K562 (cell line): ENCODE measurements at regions not wholly inside any gene's neighbourhood (a gene's known extent, or its start where the extent isn't known, plus 50 kb on each side); places are given as distances from the start of the nearest gene placed in this dataset.

Source experiments
- ATAC-seq: fragments of 200-7000 bp; cut with Tn5 transposase; 3 replicates; pipeline ENCODE4 v1.9.1; 2020; ENCODE audit warnings: moderate library complexity
- BruUV-seq: library from RNA; stranded (reverse); fragments of 400-500 nt; replicated peaks from 2 replicates; lab custom pipeline; 2021; lab: Mats Ljungman, UMichigan
- CTCF ChIA-PET: fragments of 300-600 bp; formaldehyde crosslinking; extraction: SDS; loops from one replicate; lab custom pipeline; 2021; ENCODE audit warnings: low intra/inter-chr PET ratio; lab: Yijun Ruan, JAX
- POLR2A ChIA-PET: fragments of 300-600, 350-650 bp; sonication (Branson Sonifier 250); formaldehyde crosslinking; extraction: SDS; loops from one replicate; lab custom pipeline; 2021; ENCODE audit warnings: antibody characterized with exemption, inconsistent platforms; lab: Yijun Ruan, JAX
- DNase-seq, 4 experiments: peaks; one replicate each; pipeline versions ENCODE4 v3.0.0 to v3.0.0-alpha.2; 2011 to 2018; ENCODE audit warnings: low spot score in 3 of 4, mixed read lengths in 3 of 4; ENCODE audit errors: extremely low read depth in 1 of 4
- FAIRE-seq: peaks from 2 replicates; lab custom pipeline; 2011; peaks lifted over from hg19 to GRCh38; lab: Jason Lieb, UNC
- H2AFZ ChIP-seq: 2 replicates; pipeline ENCODE4 v1.6.0; 2011; ENCODE audit warnings: low read depth, low read length, control low read depth, inconsistent platforms
- H3K27ac ChIP-seq: fragments of 200-600 bp; 3 replicates; pipeline ENCODE4 v1.8.0; 2011; ENCODE audit warnings: low read depth, mild to moderate bottlenecking, control low read depth, inconsistent platforms, low read length, moderate library complexity, mixed read lengths; ENCODE audit errors: extremely low read depth
- H3K27me3 ChIP-seq, 2 experiments: fragments of 300-600 bp in 1 of 2; 2 replicates in 1 of 2; 3 replicates in 1 of 2; pipeline versions ENCODE4 v1.6.0 to v1.8.0; 2011; ENCODE audit warnings: inconsistent platforms in 2 of 2, low read length in 2 of 2, mild to moderate bottlenecking in 1 of 2, mixed read lengths in 1 of 2, moderate library complexity in 1 of 2; ENCODE audit not compliant: control insufficient read depth in 2 of 2, insufficient read depth in 2 of 2
- H3K36me3 ChIP-seq: fragments of 300-600 bp; 3 replicates; pipeline ENCODE4 v1.8.0; 2011; ENCODE audit warnings: mild to moderate bottlenecking, low read length, inconsistent platforms; ENCODE audit not compliant: control insufficient read depth, insufficient read depth
- H3K4me1 ChIP-seq, 2 experiments: fragments of 200-600 bp in 1 of 2; replicated peaks in 1 of 2; 2 replicates in 1 of 2; 3 replicates in 1 of 2; pipeline versions ENCODE4 v1.5.1 to v1.8.0; 2011; ENCODE audit warnings: inconsistent platforms in 2 of 2, low read length in 2 of 2, mild to moderate bottlenecking in 1 of 2, mixed read lengths in 1 of 2, moderate library complexity in 1 of 2; ENCODE audit not compliant: control insufficient read depth in 2 of 2, insufficient read depth in 2 of 2
- H3K4me2 ChIP-seq: 2 replicates; pipeline ENCODE4 v1.6.1; 2011; ENCODE audit warnings: low read length, control low read depth, inconsistent platforms, mixed read lengths; ENCODE audit not compliant: insufficient read depth
- H3K4me3 ChIP-seq: fragments of 200-600 bp; sonication (generic), shearing (Covaris generic); 2 replicates; pipeline ENCODE4 v1.5.1; 2016; ENCODE audit warnings: control low read depth, inconsistent platforms
- H3K79me2 ChIP-seq: fragments of 200-600 bp; 3 replicates; pipeline ENCODE4 v1.8.0; 2011; ENCODE audit warnings: low read length, inconsistent platforms; ENCODE audit not compliant: control insufficient read depth, insufficient read depth
- H3K9ac ChIP-seq, 2 experiments: 2 replicates each; pipeline versions ENCODE4 v1.6.0 to v1.6.1; 2011; ENCODE audit warnings: low read depth in 2 of 2, low read length in 2 of 2, control low read depth in 1 of 2, inconsistent platforms in 1 of 2, mild to moderate bottlenecking in 1 of 2, mixed read lengths in 1 of 2; ENCODE audit not compliant: insufficient read depth in 1 of 2
- H3K9me1 ChIP-seq: one replicate; pipeline ENCODE4 v1.6.0; 2011; ENCODE audit warnings: inconsistent platforms, mild to moderate bottlenecking, low read length, moderate library complexity; ENCODE audit not compliant: control insufficient read depth, insufficient read depth
- H3K9me3 ChIP-seq: replicated peaks from 2 replicates; pipeline ENCODE4 v1.5.1; 2011; ENCODE audit warnings: low read depth, low read length, inconsistent platforms; ENCODE audit not compliant: control insufficient read depth, insufficient read depth
- H4K20me1 ChIP-seq: replicated peaks from 2 replicates; pipeline ENCODE4 v1.6.1; 2011; ENCODE audit warnings: low read length, inconsistent platforms, mixed read lengths; ENCODE audit not compliant: control insufficient read depth, insufficient read depth
- ATF3 ChIP-seq, 2 experiments: fragments of 450-650 bp in 1 of 2; sonication (generic) in 1 of 2; formaldehyde crosslinking in 1 of 2; IDR thresholded peaks in 1 of 2; conservative IDR thresholded peaks in 1 of 2; 2 replicates each; pipeline versions ENCODE4 v1.6.1 to v1.8.1; 2016 to 2023; ENCODE audit warnings: mild to moderate bottlenecking in 2 of 2, moderate library complexity in 2 of 2, inconsistent platforms in 1 of 2, missing genetic modification reagents in 1 of 2
- E2F4 ChIP-seq: sonication (generic); formaldehyde crosslinking; IDR thresholded peaks from 2 replicates; pipeline ENCODE4 v1.8.0; 2022; ENCODE audit warnings: mild to moderate bottlenecking, low read depth, missing genetic modification reagents
- FOXO4 ChIP-seq: fragments of 450-650 bp; formaldehyde crosslinking; IDR thresholded peaks from 2 replicates; pipeline ENCODE4 v1.4.0; 2020; ENCODE audit warnings: mild to moderate bottlenecking, moderate library complexity
- NKRF ChIP-seq: fragments of 450-650 bp; IDR thresholded peaks from 2 replicates; pipeline ENCODE4 v1.6.1; 2016; ENCODE audit warnings: borderline replicate concordance
- RERE ChIP-seq: sonication (generic); formaldehyde crosslinking; IDR thresholded peaks from 2 replicates; pipeline ENCODE4 v1.8.0; 2023; ENCODE audit warnings: missing genetic modification reagents, mild to moderate bottlenecking, borderline replicate concordance
- TFAP4 ChIP-seq: sonication (generic); formaldehyde crosslinking; IDR thresholded peaks from 2 replicates; pipeline ENCODE4 v1.8.0; 2022; ENCODE audit warnings: missing genetic modification reagents, mild to moderate bottlenecking, moderate library complexity, borderline replicate concordance
- ZNF347 ChIP-seq: fragments of 450-650 bp; formaldehyde crosslinking; IDR thresholded peaks from 2 replicates; pipeline ENCODE4 v1.4.0; 2020; ENCODE audit warnings: low read depth, mild to moderate bottlenecking, moderate library complexity
- ZNF586 ChIP-seq: fragments of 450-650 bp; formaldehyde crosslinking; conservative IDR thresholded peaks from 2 replicates; pipeline ENCODE4 v1.4.0; 2020; ENCODE audit warnings: mild to moderate bottlenecking, moderate library complexity
- WGBS: fragments of 100-300 bp; shearing (Covaris generic); methylation state at CpG from one replicate; pipeline ENCODE4 v1.1.6; 2016; ENCODE audit warnings: low coverage, mixed read lengths; ENCODE audit not compliant: insufficient coverage; ENCODE audit errors: missing lambda C conversion rate; 5-methylcytosine and 5-hydroxymethylcytosine counted together
- in situ Hi-C: fragments of 300-500 bp; cut with MboI; formaldehyde crosslinking; loops from 4 replicates; pipeline ENCODE4 v1.15.0; 2018; ENCODE audit warnings: inconsistent platforms, mixed read lengths
- intact Hi-C: fragments of 100-400 bp; cut with micrococcal nuclease; formaldehyde crosslinking; loops from 2 replicates; pipeline ENCODE4 v1.14.2; 2022

- Histone ChIP-seq H3K4me3 (no peak overlapping the region), H3K27ac (no peak overlapping the region), H3K9ac (no peak overlapping the region), H3K9me3 (no peaks in the 10 kb centered on the region), H3K79me2 (no peaks in the 10 kb centered on the region), H3K4me1 (peaks cover 0 to 10% of the 10 kb centered on the region in 2 experiments; a peak in 3 of 5 replicates), H3K4me2 (no peak overlapping the region), H3K36me3 (no peaks in the 10 kb centered on the region), H2AFZ (no peak overlapping the region), H3K27me3 (no peaks in the 10 kb centered on the region), H4K20me1 (no peaks in the 10 kb centered on the region), H3K9me1 (no peaks in the 10 kb centered on the region)
- in situ Hi-C loops (no loop called here), intact Hi-C loops (loop anchor here (10.0 kb wide), 1 partner anchor 155 kb away; no protein-coding TSS in a partner anchor)
- ATAC-seq: no peak
- POLR2A ChIA-PET: no interaction called here
- FAIRE-seq: no peak
- BruUV-seq: no TSS peak
- 24% methylated on average over 4 of the region's 4 CpGs for WGBS
- DNase-seq: no peak
- CTCF ChIA-PET: no interaction called here
- peak; percentile 17; the same call in 1 of the 2 replicates for TF ChIP-seq ATF3 (IDR thresholded peaks at IDR 0.05)
- no peak for TF ChIP-seq ATF3 (CRISPR knock-in tag; conservative IDR thresholded peaks at IDR 0.05)
- no peak for TF ChIP-seq FOXO4 (CRISPR knock-in tag)
- TF ChIP-seq TFAP4 (CRISPR knock-in tag): no peak
- no peak for TF ChIP-seq E2F4
- TF ChIP-seq NKRF: no peak
- no peak for TF ChIP-seq RERE
- no peak for TF ChIP-seq ZNF347 (CRISPR knock-in tag)
- TF ChIP-seq ZNF586 (CRISPR knock-in tag): no peak
Observed at GRCh38 chr2:204479557-204479956, 65.7 kb upstream of the PARD3B start.
